Stimulated activated CD8-positive, alpha-beta memory T cell treated with anti-CD3 and anti-CD28 coated beads, Interleukin-15, amount 100 ng/mL, for 1 hour (primary cell): ENCODE measurements at regions not wholly inside any gene's neighbourhood (a gene's known extent, or its start where the extent isn't known, plus 50 kb on each side); places are given as distances from the start of the nearest gene placed in this dataset.

Source experiments
- DNase-seq: peaks from one replicate; pipeline ENCODE4 v3.0.0-alpha.2; 2020; ENCODE audit warnings: low read depth

DNA sequence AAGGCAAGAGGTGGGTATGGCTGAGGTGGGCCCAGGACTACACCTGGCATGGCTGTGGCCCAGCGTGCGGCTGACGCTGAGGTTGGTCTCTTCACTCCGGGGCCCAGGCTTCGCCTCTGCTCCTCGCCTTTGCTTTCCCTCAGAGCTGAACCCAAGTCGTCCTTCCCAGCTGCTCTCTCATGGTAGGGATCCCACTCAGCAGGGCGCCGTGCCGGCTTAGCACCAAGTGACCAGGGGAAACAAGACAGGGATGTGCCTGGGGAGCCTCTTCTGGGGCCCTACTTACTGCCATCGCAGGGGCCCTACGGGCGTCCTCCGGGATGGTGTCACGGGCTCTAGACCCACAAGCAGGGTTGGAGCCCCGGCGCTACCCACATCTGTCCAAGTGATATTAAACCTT lies 138.1 kb upstream of the ALKAL2 start:
- DNase-seq = no peak

DNA sequence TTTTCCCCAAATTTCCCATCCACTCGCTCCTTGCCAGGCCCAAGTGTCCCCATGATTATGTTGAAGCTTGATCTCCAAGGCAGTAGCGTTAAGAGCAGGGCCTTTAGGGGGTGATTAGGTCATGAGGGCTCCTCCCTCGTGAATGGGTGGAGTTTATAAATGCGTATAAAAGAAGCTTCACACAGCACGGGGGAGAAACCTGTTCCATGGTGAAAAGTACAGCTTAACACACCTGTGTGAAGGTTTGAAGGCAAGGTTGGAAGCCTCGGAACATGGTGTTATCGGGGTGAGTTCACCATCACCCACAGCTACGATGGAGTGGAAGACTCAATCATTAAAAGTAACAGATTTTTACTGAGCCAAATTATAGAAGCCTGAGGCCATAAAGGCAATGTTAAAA lies 137.4 kb upstream of the ALKAL2 start:
- DNase-seq = no peak

DNA sequence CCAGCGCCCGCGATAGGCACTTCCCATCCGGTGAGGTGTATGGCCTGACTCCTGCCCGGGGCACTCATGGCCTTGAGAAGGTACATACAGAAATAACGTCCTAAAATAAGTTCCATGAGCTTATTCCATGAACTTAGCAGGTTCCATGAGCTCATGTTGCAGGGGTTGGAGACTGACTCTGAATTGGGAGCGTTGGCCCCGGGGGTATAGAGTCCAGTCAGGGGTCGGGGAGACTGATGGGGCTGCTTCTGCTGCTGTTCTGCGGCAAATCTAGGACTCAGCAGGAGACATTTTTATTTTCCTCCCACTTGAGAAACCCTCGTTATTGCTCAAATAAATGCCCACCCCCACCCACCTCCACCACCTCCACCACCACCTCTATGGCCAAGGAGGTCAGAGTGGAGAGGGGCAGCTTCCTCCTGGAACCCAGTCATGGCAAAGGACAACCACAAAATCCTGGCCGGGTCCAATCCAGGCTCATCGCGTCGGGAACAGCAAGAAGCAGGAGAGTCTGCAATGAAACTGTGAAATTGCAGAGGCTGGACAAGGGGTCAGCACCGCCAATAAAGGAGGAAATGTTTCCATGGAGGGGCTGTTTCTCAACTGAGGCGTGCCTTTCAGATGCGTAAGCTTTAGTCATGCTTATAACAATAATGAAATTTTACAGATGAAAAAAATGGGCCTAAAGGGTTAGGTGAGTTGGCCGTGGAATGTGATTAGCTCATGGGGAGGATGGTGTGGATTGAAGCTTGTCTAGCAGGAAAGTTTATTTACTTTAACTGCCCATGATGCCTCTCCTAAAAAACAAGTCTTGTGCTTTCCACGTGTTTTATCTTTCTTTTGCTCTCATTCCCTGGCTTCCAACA lies 136.6 kb upstream of the ALKAL2 start:
- no peak for DNase-seq

DNA sequence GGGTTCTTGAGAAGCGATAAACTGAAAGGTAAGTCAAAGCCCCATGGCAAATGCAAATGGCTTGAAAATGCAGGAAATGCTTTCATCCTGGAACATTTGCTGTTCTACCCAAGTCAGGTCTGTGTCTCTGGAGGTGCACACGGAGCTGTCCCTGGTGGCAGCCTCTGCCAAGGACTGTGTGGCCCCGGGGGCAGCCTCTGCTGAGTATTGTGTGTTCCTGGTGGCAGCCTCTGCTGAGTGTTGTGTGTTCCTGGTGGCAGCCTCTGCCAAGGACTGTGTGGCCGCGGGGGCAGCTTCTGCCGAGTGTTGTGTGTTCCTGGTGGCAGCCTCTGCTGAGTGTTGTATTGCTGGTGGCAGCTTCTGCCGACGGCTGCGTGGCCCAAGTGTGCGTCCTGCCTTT lies 135.6 kb upstream of the ALKAL2 start:
- no peak for DNase-seq

DNA sequence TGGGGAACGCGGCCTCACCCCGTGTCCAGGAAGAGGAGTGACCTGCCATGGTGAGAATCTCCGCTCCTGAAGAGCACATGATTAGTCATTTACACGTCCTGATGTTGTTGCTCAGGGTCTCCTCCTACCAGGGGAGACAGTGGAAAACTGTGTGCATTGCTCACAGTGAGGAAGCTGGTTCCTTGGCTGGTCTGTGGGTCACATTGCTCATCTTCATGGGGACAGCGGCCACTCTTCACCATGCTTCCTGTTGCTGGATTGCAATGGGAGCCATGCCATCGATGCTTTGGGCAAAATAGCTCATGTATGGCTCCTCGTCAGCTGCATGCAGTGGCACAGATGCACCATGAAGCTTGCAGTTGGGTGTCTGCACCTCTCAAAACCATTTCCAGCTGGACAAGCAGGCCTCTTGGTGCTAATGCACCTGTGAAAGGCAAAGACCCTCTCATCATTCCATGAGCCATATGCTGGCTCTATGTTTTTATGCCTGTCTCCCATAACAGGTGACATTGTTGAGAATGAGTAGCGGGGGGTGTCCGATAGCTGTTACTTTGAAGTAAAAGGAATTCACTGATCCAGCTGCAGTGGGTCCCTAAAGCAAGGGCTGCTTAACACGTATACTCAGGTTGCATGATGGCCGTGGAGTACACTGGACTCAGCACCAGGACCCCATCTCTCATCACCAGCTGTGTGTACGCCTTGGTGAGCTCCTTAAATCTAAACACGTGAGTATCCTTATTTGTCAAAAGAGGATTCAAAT lies 135.0 kb upstream of the ALKAL2 start:
- DNase-seq = no peak

DNA sequence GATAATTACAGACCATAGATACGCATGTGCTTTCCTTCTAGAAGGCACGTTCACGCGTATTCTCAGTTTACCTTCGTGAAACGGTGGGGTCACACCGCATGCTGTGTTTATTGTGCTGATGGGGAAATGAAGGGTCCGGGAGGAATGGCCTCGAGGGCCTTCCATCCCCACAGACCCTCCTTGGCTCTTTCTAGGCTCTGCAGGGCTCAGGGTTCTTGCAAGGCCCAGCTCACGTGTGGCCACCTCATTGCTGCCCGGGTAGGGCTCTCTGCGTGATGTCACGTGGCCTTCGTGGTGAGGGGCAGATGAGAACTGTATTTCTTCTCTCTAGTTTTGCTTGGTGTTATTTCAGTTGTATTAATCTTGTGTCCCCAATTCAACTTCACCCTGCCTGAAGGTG lies 133.5 kb upstream of the ALKAL2 start:
- DNase-seq = no peak

DNA sequence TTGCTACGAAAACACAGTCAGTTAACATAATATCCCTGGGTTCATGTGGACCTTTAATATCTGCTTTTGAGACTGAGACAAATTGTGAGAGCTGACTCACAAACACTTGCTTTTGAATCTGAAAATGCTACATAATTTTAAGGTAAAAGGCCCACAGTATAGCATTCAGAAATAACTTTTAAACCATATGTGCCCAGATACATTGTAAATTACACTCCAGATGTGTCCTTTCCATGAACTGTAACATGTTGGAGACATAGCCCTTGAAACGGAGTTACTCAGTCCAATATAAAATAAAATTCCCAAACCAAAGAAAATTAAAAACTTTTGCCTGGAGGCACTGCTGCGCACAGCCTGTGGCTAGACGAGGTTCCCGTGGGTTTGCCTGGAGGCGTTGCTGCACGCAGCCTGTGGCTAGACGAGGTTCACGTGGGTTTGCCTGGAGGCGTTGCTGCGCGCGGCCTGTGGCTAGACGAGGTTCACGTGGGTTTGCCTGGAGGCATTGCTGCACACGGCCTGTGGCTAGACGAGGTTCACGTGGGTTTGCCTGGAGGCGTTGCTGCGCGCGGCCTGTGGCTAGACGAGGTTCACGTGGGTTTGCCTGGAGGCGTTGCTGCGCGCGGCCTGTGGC lies 131.9 kb upstream of the ALKAL2 start:
- no peak for DNase-seq

DNA sequence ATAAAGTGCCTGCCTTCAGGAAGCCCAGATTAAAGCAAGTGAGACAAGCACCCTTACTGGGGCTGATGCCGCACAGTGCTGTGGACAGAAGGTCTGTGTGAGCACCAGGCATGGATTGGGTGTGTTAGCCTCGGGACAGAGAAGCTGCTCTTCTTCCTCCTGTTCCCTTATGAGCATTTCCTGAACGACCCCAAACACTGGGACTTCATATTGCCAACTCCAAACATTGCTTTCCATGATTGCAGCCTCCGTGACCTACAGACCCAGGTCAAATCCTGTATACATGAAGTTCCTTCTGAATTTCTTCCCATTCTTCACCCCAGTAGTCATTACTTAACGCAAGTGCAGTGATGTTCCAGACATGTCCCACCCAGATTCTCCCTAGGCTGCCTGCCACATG lies 129.8 kb upstream of the ALKAL2 start:
- DNase-seq = no peak

DNA sequence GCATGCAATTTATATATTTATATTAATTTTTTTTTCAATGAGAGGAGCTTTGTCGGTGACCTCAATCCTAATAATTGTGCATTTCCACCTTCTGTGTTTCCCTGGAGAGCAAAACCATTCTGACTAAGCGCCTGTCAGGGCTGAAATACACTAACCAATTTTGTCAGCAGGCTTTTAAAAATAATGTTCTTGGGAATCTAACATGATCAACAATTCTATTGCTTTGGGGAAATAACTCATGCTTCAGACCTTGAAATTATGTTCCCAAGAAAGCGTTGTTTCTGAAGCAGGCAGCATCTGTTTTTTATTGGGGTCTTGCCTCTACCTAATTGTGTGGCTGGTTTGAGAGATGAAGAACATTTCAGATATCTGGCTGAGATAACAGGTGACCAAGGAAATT lies 129.1 kb upstream of the ALKAL2 start:
- no peak for DNase-seq

DNA sequence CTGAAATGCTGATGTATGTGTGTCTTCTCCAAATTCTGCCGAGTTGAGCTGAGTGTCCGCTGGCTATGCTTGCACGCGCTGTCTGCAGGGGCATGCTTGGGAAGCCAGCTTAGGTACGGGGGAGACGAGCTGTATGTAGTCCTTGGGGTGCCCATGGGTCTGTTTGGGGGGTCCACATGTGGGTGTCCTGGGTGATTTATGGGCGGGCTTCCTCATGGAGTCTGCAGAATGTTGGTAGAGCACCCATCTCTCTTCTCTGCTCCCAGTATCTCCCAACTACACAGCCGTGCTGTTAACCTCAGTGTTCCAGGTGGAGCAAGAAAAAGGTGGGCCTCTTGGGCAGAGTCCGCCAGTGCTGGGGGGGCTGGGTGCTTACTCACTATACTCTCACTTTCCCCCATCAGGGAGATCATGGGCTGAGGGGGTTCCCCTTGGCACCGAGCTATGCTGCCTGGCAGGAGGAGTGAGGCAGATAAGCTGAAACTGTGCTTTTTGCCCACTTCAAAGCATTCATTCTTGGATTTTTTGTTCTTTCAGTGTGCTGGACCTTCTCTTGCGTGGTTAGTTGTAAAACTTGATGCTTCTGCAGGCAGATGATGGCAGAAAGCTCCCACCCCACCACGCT lies 128.2 kb upstream of the ALKAL2 start:
- no peak for DNase-seq

DNA sequence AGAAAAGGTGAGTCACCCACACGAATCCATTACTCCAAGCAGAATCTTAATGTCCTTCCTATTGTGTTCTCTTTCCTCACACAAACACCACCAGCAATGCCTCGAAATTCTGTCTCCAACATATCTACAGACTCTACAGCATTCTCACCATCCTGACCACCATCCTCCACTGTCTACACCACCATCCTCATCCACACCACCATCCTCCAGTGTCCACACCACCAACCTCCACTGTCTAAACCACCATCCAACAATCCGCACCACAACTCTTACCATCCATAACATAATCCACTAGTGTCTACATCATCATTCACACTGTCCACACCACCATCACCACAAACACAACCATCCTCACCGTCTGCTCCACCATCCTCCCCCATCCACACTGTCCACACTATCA lies 121.6 kb upstream of the ALKAL2 start:
- DNase-seq = no peak

DNA sequence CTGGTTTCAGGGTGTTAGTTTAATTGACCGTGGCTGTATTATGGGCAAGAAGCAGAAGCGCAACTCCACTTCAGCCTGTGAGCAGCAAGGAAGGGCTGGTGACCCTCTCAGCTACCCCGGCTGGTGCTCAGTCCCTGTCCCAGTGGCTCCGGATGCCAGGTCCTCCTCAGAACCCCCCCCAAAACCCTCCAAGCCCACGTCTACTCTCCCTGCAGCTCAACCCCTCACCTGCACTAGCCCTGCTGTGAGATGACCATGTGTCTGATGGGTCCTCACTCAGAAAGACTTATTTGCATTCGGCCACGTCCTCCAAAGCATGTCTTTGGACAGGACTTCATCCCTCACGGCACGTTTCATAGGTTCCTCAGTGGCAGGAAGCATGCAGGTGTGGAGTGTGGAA lies 119.7 kb upstream of the ALKAL2 start:
- DNase-seq = no peak

DNA sequence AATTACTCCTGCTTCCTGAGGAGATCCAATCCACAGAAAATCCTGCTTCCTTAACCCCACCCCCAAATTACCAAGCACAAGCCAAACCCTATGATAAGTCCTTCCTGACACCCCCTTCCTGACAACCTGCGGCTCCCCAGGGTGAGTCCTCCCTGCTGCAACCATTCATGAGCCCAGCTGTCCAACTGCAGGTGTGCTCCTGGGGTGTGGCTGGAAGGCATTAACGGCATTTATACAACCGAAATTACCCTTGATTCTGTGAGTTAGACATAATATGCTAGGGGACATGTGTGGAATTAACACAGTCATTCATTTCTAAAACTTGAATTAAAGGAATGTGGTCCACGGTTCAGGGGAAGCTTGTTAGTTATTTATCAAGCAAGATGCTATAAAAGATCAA lies 119.0 kb upstream of the ALKAL2 start:
- no peak for DNase-seq

DNA sequence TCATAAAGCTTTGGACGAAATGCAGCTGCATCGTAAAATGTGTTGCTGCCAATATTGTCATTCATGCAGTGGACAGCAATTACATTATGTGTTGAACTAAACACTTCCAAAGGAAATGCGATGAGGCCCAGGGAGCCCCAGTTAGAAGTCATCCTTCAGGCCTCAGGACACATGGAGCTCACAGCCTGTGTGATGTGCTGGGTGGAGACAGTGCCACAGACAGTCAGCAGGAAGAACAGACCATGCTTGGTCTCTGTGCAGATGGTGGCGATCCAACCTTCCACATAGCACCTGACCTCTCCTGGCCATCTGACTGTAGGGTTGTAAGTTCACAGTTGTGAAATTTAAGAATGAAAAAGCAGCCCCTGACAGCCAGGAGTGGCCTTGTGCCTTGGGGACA lies 118.3 kb upstream of the ALKAL2 start:
- DNase-seq = no peak

DNA sequence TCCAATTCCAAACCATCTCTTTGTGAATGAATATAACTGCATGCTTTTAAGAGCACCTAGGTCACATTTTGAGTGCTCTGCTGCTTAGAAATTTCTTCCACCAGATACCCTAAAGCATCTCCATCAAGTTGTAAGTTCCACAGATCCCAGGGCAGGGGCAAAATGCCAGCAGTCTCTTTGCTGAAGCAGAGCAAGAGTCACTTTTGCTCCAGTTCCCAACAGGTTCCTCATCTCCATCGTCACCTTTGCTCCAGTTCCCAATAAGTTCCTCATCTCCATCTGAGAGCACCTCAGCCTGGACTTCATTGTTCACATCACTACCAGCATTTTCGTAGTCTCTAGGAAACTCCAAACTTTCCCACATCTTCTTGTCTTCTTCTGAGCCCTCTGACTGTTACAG lies 116.7 kb upstream of the ALKAL2 start:
- no peak for DNase-seq

DNA sequence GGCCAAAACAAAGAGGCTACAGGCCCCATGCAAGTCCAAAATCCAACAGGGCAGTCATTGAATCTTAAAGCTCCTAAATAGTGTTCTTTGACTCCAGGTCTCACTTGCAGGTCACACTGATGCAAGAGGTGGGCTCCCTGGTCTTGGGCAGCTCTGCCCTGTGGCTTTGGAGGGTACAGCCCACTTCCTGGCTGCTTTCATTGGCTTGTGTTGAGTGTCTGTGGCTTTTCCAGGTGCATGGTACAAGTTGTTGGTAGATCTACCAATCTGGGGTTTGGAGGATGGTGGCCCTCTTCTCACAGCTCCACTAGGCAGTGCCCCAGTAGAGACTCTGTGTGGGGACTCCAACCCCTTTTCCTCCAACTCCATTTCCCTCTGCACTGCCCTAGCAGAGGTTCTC lies 115.8 kb upstream of the ALKAL2 start:
- no peak for DNase-seq

DNA sequence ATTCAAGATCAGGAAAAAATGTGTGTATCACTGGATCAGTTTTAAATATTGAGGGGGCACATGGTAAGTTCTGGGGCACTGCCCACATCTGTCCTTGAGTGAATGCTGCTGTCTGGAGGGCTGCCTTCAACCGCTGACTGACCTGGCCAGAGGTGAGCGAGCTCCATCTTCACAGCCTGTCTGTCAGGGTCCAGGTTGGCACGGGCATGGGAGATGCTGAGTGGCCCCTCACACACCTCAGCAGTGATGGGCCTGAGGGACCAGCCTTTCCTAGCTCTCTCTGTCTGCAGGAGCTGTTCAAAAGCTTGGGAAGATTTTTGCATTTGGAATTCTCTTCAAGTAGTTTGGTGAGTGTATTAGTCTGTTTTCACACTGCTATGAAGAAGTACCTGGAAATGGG lies 114.8 kb upstream of the ALKAL2 start:
- DNase-seq = no peak

DNA sequence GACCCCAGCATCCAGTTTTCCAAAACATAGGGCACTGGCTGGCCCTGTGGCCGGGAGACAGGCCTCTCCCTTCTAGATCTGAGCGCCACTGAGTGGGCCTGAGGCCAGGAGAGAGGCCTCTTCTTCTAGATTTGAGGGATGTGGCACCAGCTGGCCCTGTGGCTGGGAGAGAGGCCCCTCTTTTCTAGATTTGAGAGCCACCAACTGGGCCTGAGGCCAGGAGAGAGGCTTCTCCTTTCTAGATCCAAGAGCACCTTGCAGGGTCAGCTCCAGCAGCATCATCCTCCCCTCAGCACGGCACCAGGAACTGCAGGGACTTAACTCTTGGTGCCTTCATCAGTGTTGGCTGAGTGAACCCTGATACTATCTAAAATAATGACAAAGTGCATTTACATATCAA lies 114.3 kb upstream of the ALKAL2 start:
- no peak for DNase-seq

DNA sequence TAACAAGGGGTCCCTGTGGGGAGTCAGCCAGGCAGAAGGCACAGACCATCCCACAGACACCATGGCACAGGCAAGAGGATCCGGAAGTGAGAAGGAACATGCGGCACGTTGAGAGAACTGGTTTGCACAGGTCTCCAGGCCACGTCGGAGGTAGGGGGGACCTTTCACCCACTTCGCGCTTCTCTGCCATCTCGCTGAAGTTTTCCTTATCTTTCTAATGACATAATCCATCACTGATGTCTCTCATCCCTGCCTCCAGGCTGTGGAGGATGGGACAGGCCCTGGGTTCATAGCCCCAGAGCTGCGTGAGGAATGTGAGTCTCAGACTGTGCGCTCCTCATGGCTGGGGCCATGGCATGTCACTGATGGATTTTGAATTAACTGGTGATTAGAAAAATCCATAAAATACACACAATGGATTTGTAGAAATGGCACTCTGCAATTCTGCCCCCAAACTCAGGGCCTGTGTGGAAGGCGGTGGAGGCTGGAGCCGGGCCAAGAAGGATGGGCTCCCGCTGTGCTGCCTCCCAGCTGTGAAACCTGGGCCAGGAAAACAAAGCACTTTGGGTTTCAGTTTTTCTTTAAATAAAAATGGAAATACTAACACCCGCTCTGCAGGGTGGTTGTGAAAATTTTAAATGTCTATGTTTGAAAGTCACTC lies 113.3 kb upstream of the ALKAL2 start:
- DNase-seq = no peak

DNA sequence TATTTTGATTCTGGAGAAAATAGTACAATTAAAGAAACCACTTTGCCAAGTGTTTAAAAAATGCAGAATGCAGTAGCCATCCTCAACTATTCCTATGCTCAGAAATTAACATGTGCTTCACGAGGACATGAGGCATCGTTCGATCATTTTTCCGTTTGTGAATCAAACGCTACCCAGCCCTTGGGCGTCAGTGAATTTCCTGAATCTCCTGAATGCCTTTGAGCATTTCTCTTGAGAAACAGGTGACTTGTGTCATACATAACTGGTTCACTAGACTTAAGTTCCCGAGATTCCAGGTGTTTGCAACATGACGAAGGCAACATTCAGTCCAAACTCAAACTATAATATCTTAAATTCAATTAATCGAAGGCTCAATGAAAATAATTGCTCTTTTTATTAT lies 110.0 kb upstream of the ALKAL2 start:
- DNase-seq = no peak

DNA sequence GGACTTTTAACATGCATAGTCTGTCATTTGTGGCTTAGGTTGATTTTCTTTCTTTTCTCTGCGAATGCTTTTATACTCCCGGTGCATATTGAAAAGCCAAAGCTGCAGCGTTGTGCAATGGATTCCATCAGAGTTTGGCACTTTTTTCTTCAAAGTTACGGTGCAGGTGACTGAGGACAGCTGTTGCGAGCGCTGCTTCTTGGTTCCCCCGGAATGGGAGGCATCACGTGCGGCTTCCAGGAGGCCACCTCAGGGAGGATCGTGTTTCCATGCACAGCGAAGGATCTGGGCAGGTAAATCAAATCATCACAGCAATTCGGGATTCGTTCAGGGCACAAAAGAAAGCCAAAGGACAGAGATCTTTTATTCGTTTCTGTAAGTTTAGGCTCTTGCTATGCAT lies 109.6 kb upstream of the ALKAL2 start:
- DNase-seq = no peak

DNA sequence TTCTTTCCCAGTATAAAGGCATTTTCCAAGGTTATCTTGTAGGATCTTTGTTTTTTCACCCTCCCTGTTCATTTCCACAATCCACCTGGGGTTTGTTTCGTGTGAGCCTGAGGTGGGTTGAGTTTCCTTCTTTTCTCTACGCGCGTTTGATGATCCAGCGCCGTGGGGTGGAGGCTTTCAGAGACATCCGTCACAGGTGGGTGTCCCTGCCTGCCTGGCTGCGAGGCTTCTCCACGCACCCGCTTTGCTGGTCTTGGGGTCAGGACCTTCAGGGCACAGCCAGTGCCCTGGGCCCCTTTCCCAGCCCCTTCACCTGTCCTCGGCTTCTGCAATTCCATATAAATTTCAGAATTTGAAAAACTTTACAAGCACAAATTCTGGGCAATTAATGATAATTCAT lies 109.0 kb upstream of the ALKAL2 start:
- no peak for DNase-seq
